ENCODE measurements at regions not wholly inside any gene's neighbourhood (a gene's known extent, or its start where the extent isn't known, plus 50 kb on each side); places are given as distances from the start of the nearest gene placed in this dataset.

DNA sequence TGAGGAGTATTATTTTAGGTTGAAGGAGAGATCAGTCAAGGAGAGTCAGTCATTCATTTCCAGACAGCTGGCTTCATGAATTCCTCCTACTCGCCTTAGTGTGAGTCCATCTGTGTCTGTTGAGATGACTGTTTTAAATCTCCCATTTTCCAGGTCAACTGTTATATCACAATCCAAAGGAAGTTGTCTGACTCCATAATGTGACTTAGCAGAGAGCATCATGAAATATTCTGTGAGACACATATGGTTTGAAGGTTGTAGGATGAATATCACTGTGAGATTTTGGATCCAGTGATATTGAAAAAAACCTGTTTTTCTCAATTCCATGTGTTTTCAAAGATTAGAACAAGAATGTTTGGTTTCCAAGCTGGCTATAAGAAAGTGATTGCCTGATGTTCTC is 530.2 kb upstream of the MAN1A1 start:
- TF ChIP-seq, protein P1, sequence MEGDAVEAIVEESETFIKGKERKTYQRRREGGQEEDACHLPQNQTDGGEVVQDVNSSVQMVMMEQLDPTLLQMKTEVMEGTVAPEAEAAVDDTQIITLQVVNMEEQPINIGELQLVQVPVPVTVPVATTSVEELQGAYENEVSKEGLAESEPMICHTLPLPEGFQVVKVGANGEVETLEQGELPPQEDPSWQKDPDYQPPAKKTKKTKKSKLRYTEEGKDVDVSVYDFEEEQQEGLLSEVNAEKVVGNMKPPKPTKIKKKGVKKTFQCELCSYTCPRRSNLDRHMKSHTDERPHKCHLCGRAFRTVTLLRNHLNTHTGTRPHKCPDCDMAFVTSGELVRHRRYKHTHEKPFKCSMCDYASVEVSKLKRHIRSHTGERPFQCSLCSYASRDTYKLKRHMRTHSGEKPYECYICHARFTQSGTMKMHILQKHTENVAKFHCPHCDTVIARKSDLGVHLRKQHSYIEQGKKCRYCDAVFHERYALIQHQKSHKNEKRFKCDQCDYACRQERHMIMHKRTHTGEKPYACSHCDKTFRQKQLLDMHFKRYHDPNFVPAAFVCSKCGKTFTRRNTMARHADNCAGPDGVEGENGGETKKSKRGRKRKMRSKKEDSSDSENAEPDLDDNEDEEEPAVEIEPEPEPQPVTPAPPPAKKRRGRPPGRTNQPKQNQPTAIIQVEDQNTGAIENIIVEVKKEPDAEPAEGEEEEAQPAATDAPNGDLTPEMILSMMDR (IDR thresholded peaks at IDR 0.05; ENCODE audit: low read depth, low read length, missing control alignments) = no peak

DNA sequence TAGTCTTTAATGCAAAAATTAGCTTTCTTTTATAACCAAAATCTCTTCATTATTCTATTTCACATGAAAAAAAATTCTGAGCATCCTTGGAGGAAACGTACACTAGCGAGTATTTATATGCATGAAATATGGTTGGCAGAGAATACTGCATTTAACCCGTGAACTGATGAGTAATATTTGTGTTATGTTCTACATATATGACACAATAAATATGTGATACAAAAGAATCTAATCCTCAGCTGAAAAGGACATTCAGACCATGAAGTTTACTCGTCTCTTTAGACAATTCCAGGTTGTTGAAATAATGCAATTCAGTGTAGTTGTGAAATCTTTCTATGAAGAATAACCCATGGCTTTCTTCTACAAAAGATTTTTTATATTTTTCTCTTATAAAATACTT is 524.8 kb upstream of the MAN1A1 start:
- TF ChIP-seq, protein P1 (IDR thresholded peaks at IDR 0.05; ENCODE audit: low read depth, low read length, missing control alignments) = no peak
- DNase-seq (ENCODE audit: extremely low read depth, low read depth) = no peak
- no peak overlapping the region for H3K4me3 ChIP-seq (replicated peaks; ENCODE audit: low read depth, low read length)

More for the DNA sequence above, 530.2 kb upstream of the MAN1A1 start:
- no peak overlapping the region for H3K4me3 ChIP-seq (replicated peaks; ENCODE audit: low read depth, low read length)
- no peak for DNase-seq (ENCODE audit: extremely low read depth, low read depth)

DNA sequence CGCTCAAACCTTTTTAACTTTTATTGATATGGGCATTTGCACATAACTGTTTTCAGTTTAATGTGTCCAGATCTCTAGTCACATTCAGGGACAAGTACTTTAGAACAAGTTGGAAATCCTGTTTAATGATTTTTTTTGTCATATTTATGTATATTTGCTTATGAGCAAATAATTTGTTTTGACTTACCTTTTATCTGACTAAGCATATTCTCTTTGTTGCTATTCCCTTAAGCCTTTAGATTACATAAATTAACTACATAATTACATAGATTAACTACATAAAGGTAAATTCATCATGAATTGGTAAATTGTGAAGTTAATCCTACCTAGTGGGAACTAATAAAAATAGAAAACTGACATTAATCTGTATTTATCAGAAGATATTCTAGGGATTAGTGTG is 523.5 kb upstream of the MAN1A1 start:
- H3K4me3 ChIP-seq (replicated peaks; ENCODE audit: low read depth, low read length) = no peak overlapping the region
- TF ChIP-seq, protein P1 (IDR thresholded peaks at IDR 0.05; ENCODE audit: low read depth, low read length, missing control alignments) = no peak
- no peak for DNase-seq (ENCODE audit: extremely low read depth, low read depth)

DNA sequence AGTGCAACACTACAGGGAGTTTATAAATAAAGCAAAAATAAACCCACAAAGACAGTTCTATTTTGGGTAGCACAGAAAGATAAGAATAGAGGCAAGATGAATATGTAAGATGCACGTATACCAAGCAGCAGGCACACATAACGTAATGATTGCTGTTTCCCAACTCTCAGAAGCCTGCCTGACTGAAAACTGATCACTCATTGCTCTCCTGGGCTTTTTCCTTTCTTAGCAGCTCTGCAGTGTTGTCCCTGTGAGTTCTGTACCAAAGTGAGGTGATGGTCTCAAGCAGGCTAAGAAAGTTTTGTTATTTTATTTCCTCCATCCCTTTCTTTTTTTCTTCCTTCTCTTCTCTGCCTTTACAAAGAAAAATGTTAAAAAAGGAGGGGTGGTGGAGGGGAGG is 522.0 kb upstream of the MAN1A1 start:
- TF ChIP-seq, protein P1 (IDR thresholded peaks at IDR 0.05; ENCODE audit: low read depth, low read length, missing control alignments) = no peak
- H3K4me3 ChIP-seq (replicated peaks; ENCODE audit: low read depth, low read length) = no peak overlapping the region
- DNase-seq (ENCODE audit: extremely low read depth, low read depth) = no peak

DNA sequence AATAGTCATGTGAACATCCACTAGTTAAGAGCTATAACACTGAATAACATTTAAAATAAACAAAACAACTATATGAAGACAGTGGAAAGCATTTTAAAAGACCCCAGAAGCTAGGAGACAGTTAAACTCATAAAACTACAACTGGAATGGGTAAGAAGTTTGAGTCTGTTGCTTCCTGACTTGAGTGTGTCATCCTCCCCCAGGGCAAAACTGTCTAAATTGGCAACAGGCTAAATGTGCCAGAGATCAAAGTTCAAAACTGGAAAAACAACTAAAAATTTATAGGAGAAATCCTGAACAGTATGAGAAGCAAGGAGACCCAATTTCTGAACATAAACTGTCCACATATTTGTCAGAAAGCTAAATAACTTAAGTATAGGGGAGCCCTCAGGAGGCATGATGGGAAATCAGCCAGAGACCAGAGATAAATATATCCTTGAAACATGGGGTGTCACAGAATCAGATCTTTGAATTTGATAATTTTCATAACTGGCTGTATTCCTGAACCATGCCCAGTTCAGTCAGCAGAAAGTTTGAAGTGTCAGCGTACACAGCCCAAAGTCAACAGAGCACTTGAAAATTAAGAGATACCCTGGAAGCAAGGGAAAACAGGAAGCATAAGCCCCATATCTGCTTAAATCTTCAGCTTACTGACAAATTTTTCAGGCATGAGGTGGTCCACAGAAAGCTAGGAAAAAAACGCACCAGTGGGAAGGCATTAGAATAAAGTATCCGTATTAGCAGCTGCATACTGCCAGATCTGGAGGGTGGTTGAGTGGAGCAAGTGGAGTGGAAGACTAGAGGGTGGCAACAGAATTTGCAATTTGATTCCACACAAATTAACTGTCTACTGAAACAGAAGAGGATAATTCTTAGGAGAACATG is 516.1 kb upstream of the MAN1A1 start:
- DNase-seq (ENCODE audit: extremely low read depth, low read depth) = no peak
- TF ChIP-seq, protein P1 (IDR thresholded peaks at IDR 0.05; ENCODE audit: low read depth, low read length, missing control alignments) = no peak
- H3K4me3 ChIP-seq (replicated peaks; ENCODE audit: low read depth, low read length) = no peak overlapping the region

DNA sequence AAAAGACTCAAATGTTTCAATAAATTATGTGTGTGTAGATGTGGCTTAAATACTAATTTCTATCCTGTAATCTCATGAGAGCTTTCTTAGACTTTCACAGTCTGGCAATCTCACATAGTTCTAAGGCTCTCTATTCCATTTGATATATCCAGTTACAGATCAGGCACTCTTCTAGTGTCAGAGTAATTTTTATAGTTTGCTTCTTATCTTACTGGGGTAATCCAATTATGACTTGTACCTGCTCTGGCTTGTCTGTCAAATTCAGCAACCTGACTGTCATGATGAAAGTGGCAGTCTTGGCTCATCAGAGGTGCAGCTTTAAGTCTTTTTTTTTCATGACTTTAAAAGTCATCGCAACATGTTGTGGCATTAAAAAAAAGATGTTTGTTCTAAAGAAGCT is 513.2 kb upstream of the MAN1A1 start:
- DNase-seq (ENCODE audit: extremely low read depth, low read depth) = no peak
- TF ChIP-seq, protein P1 (IDR thresholded peaks at IDR 0.05; ENCODE audit: low read depth, low read length, missing control alignments) = no peak
- H3K4me3 ChIP-seq (replicated peaks; ENCODE audit: low read depth, low read length) = no peak overlapping the region
